GM18498 (cell line): ENCODE measurements at regions not wholly inside any gene's neighbourhood (a gene's known extent, or its start where the extent isn't known, plus 50 kb on each side); places are given as distances from the start of the nearest gene placed in this dataset.

Source experiments
- ATAC-seq: cut with Tn5 transposase; IDR thresholded peaks from one replicate; pipeline ENCODE4 v1.9.1; 2021; ENCODE audit warnings: mild to moderate bottlenecking, moderate library complexity; ENCODE audit not compliant: unreplicated experiment

- ATAC-seq: peak; percentile 65
Observed at GRCh38 chr2:234135750-234136221, 85.3 kb downstream of the SPP2 start.

GRCh38 chr2:234134496-234134895 lies 84.0 kb downstream of the SPP2 start:
- ATAC-seq: no peak

- ATAC-seq: no peak
Observed at GRCh38 chr2:234133004-234133403, 82.5 kb downstream of the SPP2 start.

- no peak for ATAC-seq
Observed at GRCh38 chr2:234130777-234131181, 80.3 kb downstream of the SPP2 start.

GRCh38 chr2:234128606-234129005 lies 78.1 kb downstream of the SPP2 start:
- no peak for ATAC-seq
